Fibroblast of the aortic adventitia (primary cell): ENCODE measurements at regions not wholly inside any gene's neighbourhood (a gene's known extent, or its start where the extent isn't known, plus 50 kb on each side); places are given as distances from the start of the nearest gene placed in this dataset.

Experiments used
- DNase-seq: peaks from one replicate; pipeline ENCODE4 v3.0.0-alpha.2; 2010; ENCODE audit warnings: low read depth
- H3K4me3 ChIP-seq: 2 replicates; pipeline ENCODE4 v1.5.1; 2011; ENCODE audit warnings: low read depth, mild to moderate bottlenecking, control low read depth, low read length, moderate library complexity
- TF ChIP-seq, protein P1 (sequence below): IDR thresholded peaks from 2 replicates; pipeline ENCODE4 v1.5.1; 2011; ENCODE audit warnings: mild to moderate bottlenecking, low read length, control low read depth, inconsistent platforms; ENCODE audit not compliant: insufficient read depth

GRCh38 chr13:47112903-47113299, 216.0 kb upstream of the HTR2A start:
- TF ChIP-seq, protein P1, sequence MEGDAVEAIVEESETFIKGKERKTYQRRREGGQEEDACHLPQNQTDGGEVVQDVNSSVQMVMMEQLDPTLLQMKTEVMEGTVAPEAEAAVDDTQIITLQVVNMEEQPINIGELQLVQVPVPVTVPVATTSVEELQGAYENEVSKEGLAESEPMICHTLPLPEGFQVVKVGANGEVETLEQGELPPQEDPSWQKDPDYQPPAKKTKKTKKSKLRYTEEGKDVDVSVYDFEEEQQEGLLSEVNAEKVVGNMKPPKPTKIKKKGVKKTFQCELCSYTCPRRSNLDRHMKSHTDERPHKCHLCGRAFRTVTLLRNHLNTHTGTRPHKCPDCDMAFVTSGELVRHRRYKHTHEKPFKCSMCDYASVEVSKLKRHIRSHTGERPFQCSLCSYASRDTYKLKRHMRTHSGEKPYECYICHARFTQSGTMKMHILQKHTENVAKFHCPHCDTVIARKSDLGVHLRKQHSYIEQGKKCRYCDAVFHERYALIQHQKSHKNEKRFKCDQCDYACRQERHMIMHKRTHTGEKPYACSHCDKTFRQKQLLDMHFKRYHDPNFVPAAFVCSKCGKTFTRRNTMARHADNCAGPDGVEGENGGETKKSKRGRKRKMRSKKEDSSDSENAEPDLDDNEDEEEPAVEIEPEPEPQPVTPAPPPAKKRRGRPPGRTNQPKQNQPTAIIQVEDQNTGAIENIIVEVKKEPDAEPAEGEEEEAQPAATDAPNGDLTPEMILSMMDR, result no peak
- DNase-seq, result no peak
- H3K4me3 ChIP-seq, result no peak overlapping the region

GRCh38 chr13:47112205-47112902, 215.5 kb upstream of the HTR2A start:
- DNase-seq, result no peak
- TF ChIP-seq, protein P1, result no peak

DNA sequence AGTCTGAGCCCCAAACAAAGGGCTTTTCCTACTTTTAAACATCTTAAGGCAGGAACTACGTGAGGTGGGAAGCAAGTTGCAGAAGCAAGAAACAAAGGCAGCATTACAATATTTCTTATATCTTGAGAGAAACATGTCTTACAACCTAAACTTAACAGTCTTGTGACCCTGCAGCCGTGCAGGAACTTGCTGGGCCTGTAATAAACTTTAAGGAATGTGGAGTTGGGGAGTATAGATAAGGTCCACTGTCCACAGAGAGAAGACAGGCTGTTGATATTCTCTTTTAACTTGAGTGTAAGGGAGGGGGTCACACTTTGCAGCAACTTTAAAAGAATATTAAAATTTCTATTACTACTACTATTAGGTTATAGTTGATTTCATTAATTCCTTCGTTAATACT, 214.6 kb upstream of the HTR2A start:
- no peak overlapping the region for H3K4me3 ChIP-seq
- DNase-seq, result no peak
- TF ChIP-seq, protein P1, result no peak

More at GRCh38 chr13:47112205-47112902, 215.5 kb upstream of the HTR2A start:
- H3K4me3 ChIP-seq, result no peak overlapping the region

DNA sequence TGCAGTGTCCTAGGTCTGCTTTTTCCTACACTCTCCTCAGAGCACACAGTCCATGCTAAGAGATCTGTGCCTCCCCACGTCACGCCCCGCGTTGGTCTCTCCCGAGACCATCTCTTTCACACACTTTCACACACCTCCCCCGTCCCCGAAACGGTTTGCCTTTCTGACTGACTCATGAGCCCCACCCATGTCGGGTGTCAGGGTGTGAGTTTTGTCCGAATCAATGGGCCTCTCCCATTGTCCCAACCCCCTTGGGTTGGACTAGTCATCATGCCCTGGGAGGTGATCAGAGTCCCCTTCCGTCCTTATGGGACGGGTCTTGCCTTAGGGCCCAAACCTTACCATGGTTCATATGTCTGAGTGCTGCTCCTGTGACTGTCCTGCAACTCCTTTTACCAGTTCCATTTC, 214.0 kb upstream of the HTR2A start:
- no peak for DNase-seq
- H3K4me3 ChIP-seq, result no peak overlapping the region
- TF ChIP-seq, protein P1, result no peak

- no peak overlapping the region for H3K4me3 ChIP-seq
- no peak for DNase-seq
- TF ChIP-seq, protein P1, result no peak
Observed at GRCh38 chr13:47110141-47110540, 213.3 kb upstream of the HTR2A start.

- no peak for DNase-seq
- H3K4me3 ChIP-seq, result no peak overlapping the region
- TF ChIP-seq, protein P1, result no peak
Observed at GRCh38 chr13:47109028-47109427, 212.2 kb upstream of the HTR2A start.
